NB4 (cell line): ENCODE measurements at regions not wholly inside any gene's neighbourhood (a gene's known extent, or its start where the extent isn't known, plus 50 kb on each side); places are given as distances from the start of the nearest gene placed in this dataset.

ENCODE experiments used
- DNase-seq: peaks from one replicate; pipeline ENCODE4 v3.0.0; 2010; ENCODE audit warnings: low read depth
- H3K4me3 ChIP-seq: one replicate; pipeline ENCODE4 v1.5.1; 2011; ENCODE audit warnings: mild to moderate bottlenecking, low read depth, low read length, moderate library complexity
- MAX ChIP-seq: IDR thresholded peaks from 2 replicates; pipeline ENCODE4 v1.6.1; 2011; ENCODE audit warnings: low read depth, low read length
- MYC ChIP-seq: IDR thresholded peaks from 2 replicates; pipeline ENCODE4 v1.6.1; 2011; ENCODE audit warnings: low read depth, low read length
- POLR2A ChIP-seq: IDR thresholded peaks from 2 replicates; pipeline ENCODE4 v1.6.1; 2011; ENCODE audit warnings: mild to moderate bottlenecking; ENCODE audit not compliant: insufficient read length; ENCODE audit errors: extremely low read depth
- TF ChIP-seq, protein P1 (sequence below): IDR thresholded peaks from one replicate; pipeline ENCODE4 v1.5.1; 2012; ENCODE audit warnings: low read depth, low read length

DNA sequence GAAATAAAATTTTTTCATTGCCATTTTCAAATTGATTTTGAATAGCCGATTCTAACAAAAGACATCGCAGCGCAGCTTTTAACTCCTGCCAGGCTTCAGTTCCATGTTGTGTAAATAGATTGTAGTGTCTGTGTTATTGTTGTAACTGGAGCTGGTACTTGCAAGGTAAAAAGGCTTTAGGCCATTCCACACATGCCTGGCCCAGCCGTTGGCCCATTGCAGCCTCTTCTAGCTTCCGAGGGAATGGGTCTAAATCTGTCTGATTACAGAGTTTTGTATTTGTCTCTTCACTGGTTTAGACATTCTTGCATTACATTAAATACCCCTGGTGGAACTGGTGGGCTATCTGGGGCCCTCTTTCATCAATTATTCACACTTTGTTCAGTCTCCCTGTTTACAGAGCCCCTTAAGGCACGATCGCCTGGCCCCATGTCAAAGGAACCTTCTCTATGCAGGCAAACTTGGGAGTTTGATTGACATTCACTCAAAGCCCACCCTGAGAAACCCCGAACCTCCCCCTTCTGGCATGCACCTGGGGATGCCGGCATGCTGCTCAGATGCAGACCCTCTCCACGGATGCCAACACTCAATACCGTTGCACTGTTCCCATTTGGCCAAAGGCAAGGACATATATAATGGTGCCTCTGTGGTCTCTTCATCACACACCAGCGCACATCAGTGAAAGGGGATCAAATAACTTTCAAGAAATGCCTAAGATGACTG is 281.7 kb upstream of the IRX2 start:
- TF ChIP-seq MYC: no peak
- TF ChIP-seq POLR2A: no peak
- TF ChIP-seq, protein P1, sequence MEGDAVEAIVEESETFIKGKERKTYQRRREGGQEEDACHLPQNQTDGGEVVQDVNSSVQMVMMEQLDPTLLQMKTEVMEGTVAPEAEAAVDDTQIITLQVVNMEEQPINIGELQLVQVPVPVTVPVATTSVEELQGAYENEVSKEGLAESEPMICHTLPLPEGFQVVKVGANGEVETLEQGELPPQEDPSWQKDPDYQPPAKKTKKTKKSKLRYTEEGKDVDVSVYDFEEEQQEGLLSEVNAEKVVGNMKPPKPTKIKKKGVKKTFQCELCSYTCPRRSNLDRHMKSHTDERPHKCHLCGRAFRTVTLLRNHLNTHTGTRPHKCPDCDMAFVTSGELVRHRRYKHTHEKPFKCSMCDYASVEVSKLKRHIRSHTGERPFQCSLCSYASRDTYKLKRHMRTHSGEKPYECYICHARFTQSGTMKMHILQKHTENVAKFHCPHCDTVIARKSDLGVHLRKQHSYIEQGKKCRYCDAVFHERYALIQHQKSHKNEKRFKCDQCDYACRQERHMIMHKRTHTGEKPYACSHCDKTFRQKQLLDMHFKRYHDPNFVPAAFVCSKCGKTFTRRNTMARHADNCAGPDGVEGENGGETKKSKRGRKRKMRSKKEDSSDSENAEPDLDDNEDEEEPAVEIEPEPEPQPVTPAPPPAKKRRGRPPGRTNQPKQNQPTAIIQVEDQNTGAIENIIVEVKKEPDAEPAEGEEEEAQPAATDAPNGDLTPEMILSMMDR: no peak
- no peak for TF ChIP-seq MAX
- no peak for DNase-seq
- no peak overlapping the region for H3K4me3 ChIP-seq

DNA sequence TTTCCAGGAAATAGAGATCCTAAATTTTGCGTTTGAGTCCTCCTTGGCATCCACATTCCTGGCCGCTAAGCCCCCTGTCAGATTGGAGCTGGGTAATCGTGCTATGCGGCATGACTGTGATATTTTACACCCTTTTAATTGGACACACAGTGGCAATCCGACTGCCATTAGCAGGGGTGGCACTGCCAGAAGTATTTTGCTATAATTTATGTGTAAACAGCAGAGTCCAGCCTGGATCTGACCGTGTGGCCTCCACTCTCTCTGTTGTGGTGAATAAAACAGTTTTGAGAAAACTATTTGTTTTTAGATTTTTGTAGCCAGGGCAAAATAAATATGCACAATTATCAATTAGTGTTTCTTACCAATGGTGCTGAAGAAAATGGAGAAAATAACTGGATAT is 281.0 kb upstream of the IRX2 start:
- no peak for DNase-seq
- TF ChIP-seq MAX (no peak), POLR2A (no peak), MYC (no peak)
- TF ChIP-seq, protein P1: no peak
- H3K4me3 ChIP-seq: no peak overlapping the region

DNA sequence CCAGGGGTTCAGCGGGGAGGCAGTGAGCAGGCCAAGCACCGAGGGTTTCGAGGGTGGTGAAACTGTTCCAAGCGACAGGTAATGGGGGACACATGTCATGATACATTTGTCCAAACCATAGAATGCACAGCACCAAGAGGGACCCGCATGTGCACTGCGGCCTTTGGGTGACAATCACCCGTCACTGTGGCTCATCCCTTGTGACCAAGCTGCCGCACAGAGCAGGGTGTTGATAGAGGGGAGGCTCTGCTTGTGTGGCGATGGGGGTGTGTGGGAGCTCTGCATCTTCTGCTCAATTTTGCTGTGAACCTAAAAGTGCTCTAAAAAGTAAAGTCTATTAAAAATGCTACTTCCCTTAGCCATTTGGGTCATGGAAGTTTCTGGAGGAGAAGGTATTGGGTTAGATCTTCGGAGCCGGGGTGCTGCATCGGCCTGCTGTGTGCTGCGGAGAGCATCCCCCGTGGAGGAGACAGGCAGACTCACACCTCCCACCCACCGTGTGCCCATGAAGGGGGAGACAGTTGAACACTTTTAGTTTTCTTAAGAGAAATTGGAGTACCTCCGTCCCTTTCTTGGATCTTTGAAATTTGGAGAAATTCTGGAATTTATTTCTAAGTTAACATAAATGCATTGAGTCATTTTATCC is 280.4 kb upstream of the IRX2 start:
- no peak for TF ChIP-seq MYC
- TF ChIP-seq POLR2A: no peak
- TF ChIP-seq, protein P1: no peak
- TF ChIP-seq MAX: no peak
- no peak for DNase-seq
- H3K4me3 ChIP-seq: no peak overlapping the region

- TF ChIP-seq, protein P1: no peak
- no peak for TF ChIP-seq MAX
- no peak for TF ChIP-seq POLR2A
- TF ChIP-seq MYC: no peak
- DNase-seq: no peak
- no peak overlapping the region for H3K4me3 ChIP-seq
Observed at GRCh38 chr5:3030511-3031165, 279.2 kb upstream of the IRX2 start.

- TF ChIP-seq, protein P1: no peak
- TF ChIP-seq MYC: no peak
- TF ChIP-seq POLR2A: no peak
- no peak for TF ChIP-seq MAX
- no peak overlapping the region for H3K4me3 ChIP-seq
- no peak for DNase-seq
Observed at GRCh38 chr5:3029396-3029795, 277.9 kb upstream of the IRX2 start.
